ENCODE measurements at regions not wholly inside any gene's neighbourhood (a gene's known extent, or its start where the extent isn't known, plus 50 kb on each side); places are given as distances from the start of the nearest gene placed in this dataset.

DNA sequence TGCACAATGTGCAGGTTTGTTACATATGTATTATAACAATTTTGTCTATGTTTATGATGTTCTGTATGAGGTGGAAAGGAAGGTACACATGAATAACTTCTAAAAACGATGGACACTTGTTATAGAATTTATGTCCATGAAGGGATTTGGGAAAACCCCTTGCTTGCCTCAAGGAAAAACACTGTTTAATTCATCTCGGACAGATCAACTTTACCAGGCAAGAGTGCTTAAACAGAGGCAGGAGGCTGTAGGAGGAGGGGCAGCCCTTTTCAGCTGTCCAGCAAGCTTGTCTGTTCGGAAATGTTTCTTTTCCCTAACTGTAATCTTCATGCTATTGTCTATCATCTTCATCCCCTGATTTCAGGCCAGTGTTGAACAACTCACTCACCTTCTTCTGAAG lies 200.9 kb downstream of the CDC14C start:
- TF ChIP-seq REPIN1 (tag by site-specific recombination; IDR thresholded peaks at IDR 0.05; ENCODE audit: low read depth) (no peak), PATZ1 (tag by site-specific recombination; IDR thresholded peaks at IDR 0.05) (no peak), ZNF121 (tag by site-specific recombination; IDR thresholded peaks at IDR 0.05) (no peak), ZNF654 (tag by site-specific recombination; IDR thresholded peaks at IDR 0.05; ENCODE audit: low read depth) (no peak), ZNF16 (tag by site-specific recombination; IDR thresholded peaks at IDR 0.05; ENCODE audit: low read depth) (no peak), ZNF544 (tag by site-specific recombination; IDR thresholded peaks at IDR 0.05) (no peak), ZNF146 (tag by site-specific recombination; IDR thresholded peaks at IDR 0.05) (no peak), PBX3 (CRISPR knock-in tag; IDR thresholded peaks at IDR 0.05) (no peak), ZNF629 (tag by site-specific recombination; IDR thresholded peaks at IDR 0.05) (no peak), ZNF776 (tag by site-specific recombination; IDR thresholded peaks at IDR 0.05; ENCODE audit: borderline replicate concordance) (no peak)
- TF ChIP-seq, protein P1, sequence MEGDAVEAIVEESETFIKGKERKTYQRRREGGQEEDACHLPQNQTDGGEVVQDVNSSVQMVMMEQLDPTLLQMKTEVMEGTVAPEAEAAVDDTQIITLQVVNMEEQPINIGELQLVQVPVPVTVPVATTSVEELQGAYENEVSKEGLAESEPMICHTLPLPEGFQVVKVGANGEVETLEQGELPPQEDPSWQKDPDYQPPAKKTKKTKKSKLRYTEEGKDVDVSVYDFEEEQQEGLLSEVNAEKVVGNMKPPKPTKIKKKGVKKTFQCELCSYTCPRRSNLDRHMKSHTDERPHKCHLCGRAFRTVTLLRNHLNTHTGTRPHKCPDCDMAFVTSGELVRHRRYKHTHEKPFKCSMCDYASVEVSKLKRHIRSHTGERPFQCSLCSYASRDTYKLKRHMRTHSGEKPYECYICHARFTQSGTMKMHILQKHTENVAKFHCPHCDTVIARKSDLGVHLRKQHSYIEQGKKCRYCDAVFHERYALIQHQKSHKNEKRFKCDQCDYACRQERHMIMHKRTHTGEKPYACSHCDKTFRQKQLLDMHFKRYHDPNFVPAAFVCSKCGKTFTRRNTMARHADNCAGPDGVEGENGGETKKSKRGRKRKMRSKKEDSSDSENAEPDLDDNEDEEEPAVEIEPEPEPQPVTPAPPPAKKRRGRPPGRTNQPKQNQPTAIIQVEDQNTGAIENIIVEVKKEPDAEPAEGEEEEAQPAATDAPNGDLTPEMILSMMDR (tag by site-specific recombination; IDR thresholded peaks at IDR 0.05): no peak
- TF ChIP-seq, protein P2, sequence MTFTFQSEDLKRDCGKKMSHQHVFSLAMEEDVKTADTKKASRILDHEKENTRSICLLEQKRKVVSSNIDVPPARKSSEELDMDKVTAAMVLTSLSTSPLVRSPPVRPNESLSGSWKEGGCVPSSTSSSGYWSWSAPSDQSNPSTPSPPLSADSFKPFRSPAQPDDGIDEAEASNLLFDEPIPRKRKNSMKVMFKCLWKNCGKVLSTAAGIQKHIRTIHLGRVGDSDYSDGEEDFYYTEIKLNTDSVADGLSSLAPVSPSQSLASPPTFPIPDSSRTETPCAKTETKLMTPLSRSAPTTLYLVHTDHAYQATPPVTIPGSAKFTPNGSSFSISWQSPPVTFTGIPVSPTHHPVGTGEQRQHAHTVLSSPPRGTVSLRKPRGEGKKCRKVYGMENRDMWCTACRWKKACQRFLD (tag by site-specific recombination; IDR thresholded peaks at IDR 0.05): no peak

Data from HEK293 (cell line).